Activated T-cell treated with anti-CD3 and anti-CD28 coated beads for 4 hours (primary cell): ENCODE measurements at regions not wholly inside any gene's neighbourhood (a gene's known extent, or its start where the extent isn't known, plus 50 kb on each side); places are given as distances from the start of the nearest gene placed in this dataset.

Experiments
- DNase-seq: peaks from one replicate; pipeline ENCODE4 v3.0.0-alpha.2; 2020

GRCh38 chr20:59438201-59438600, 137.8 kb downstream of the EDN3 start:
- no peak for DNase-seq

- DNase-seq = no peak
Observed at GRCh38 chr20:59439243-59439642, 138.8 kb downstream of the EDN3 start.

- DNase-seq = no peak
Observed at GRCh38 chr20:59441306-59441705, 140.9 kb downstream of the EDN3 start.

- DNase-seq = no peak
Observed at GRCh38 chr20:59441860-59442810, 141.7 kb downstream of the EDN3 start.

GRCh38 chr20:59443550-59443949, 143.1 kb downstream of the EDN3 start:
- no peak for DNase-seq

GRCh38 chr20:59446376-59446775, 146.0 kb downstream of the EDN3 start:
- no peak for DNase-seq

- no peak for DNase-seq
Observed at GRCh38 chr20:59448196-59448595, 147.8 kb downstream of the EDN3 start.

GRCh38 chr20:59448851-59449444, 148.5 kb downstream of the EDN3 start:
- DNase-seq = no peak

- no peak for DNase-seq
Observed at GRCh38 chr20:59451066-59451630, 150.7 kb downstream of the EDN3 start.

GRCh38 chr20:59451641-59452040, 151.2 kb downstream of the EDN3 start:
- no peak for DNase-seq

- DNase-seq = no peak
Observed at GRCh38 chr20:59452856-59453255, 151.5 kb upstream of the PHACTR3 start.

- DNase-seq = no peak
Observed at GRCh38 chr20:59453759-59454560, 150.4 kb upstream of the PHACTR3 start.

GRCh38 chr20:59455402-59456341, 148.7 kb upstream of the PHACTR3 start:
- DNase-seq = no peak

GRCh38 chr20:59456342-59457279, 147.7 kb upstream of the PHACTR3 start:
- no peak for DNase-seq

GRCh38 chr20:59458645-59459044, 145.7 kb upstream of the PHACTR3 start:
- DNase-seq = no peak

GRCh38 chr20:59459586-59459985, 144.8 kb upstream of the PHACTR3 start:
- DNase-seq = no peak

GRCh38 chr20:59460352-59460751, 144.0 kb upstream of the PHACTR3 start:
- no peak for DNase-seq

GRCh38 chr20:59461526-59461925, 142.8 kb upstream of the PHACTR3 start:
- no peak for DNase-seq

GRCh38 chr20:59462249-59462648, 142.1 kb upstream of the PHACTR3 start:
- DNase-seq = no peak

GRCh38 chr20:59463541-59463940, 140.8 kb upstream of the PHACTR3 start:
- DNase-seq = no peak
